GM12872 (cell line): ENCODE measurements at regions not wholly inside any gene's neighbourhood (a gene's known extent, or its start where the extent isn't known, plus 50 kb on each side); places are given as distances from the start of the nearest gene placed in this dataset.

ENCODE experiments used
- CTCF ChIP-seq: IDR thresholded peaks from 3 replicates; pipeline ENCODE4 v1.5.1; 2011; ENCODE audit warnings: low read depth, mild to moderate bottlenecking, low read length, moderate library complexity; ENCODE audit not compliant: insufficient read depth

GRCh38 chr16:51665436-51665998 is 514.4 kb upstream of the SALL1 start:
- TF ChIP-seq CTCF = no peak

GRCh38 chr16:51658531-51658930 is 507.5 kb upstream of the SALL1 start:
- TF ChIP-seq CTCF = no peak

- TF ChIP-seq CTCF = no peak
These were observed 506.8 kb upstream of the SALL1 start for GRCh38 chr16:51657848-51658247.

GRCh38 chr16:51655249-51655648 is 504.2 kb upstream of the SALL1 start:
- TF ChIP-seq CTCF = no peak

- TF ChIP-seq CTCF = no peak
These were observed 500.0 kb upstream of the SALL1 start for GRCh38 chr16:51651061-51651466.

- TF ChIP-seq CTCF = no peak
These were observed 498.6 kb upstream of the SALL1 start for GRCh38 chr16:51649631-51650030.

GRCh38 chr16:51648526-51648925 is 497.5 kb upstream of the SALL1 start:
- no peak for TF ChIP-seq CTCF
